HG03139 (cell line): ENCODE measurements at regions not wholly inside any gene's neighbourhood (a gene's known extent, or its start where the extent isn't known, plus 50 kb on each side); places are given as distances from the start of the nearest gene placed in this dataset.
A peak's percentile ranks its signal among the peaks of the same experiment; 100 is the strongest.

Experiments used
- ATAC-seq: cut with Tn5 transposase; IDR thresholded peaks from one replicate; pipeline ENCODE4 v1.9.1; 2021; ENCODE audit not compliant: unreplicated experiment

DNA sequence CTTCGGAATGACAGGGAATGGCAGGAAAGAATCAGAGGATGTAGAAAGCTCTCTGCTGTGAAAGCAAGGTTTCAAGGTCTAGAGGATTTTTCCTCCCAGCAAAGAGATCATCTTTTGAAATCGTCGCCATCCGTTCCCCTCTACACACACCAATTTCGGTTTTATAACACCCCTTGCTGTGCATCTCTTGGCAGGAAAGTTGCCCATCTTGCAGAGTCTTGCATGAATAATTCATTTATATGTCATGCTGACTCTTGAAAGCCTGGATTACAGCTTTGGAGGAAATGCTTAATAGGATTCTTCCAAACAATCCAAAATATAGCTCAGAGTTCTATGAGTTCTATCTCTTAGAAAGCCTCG lies 262.7 kb downstream of the CHL1 start:
- ATAC-seq = no peak

DNA sequence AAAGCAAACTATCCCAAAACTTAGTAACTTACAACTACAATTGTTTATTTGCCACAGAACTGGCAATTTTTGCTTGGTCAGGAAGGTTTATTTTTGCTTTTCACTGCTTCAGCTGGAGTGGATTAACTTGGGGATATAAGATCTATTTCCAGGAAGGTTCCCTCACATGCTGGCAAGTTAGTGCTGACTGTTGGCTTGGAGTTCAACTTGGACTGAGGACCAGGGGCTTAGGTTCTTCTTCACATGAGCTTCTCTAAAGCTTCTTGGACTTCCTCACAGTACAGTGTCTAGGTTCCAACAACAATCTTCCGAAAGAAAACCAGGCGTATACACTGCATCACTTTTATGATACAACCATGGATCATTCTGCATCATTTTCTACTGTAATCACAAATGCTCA lies 264.4 kb downstream of the CHL1 start:
- no peak for ATAC-seq

GRCh38 chr3:462851-463250 lies 266.3 kb downstream of the CHL1 start:
- ATAC-seq = no peak

- peak; percentile 99 for ATAC-seq
These were observed 267.0 kb downstream of the CHL1 start for GRCh38 chr3:463252-464192.

DNA sequence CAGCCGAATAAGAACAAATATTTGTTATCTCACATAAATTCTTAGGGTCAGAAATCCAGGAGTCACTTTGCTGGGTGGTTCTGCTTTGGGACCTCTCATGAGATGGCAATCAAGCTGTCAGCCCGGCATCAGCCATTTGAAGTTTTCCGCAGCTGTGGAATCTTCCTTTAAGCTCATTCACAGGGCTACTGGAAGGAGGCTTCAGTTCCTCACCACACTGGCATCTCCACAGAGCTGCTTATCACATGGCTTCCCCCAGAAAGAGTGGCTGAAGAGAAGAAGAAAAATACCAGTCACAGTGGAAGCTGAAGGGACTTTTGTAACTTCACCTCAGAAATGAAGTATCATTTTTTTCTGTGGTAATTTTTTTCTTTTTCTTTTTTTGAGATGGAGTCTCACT lies 267.7 kb downstream of the CHL1 start:
- ATAC-seq = no peak

DNA sequence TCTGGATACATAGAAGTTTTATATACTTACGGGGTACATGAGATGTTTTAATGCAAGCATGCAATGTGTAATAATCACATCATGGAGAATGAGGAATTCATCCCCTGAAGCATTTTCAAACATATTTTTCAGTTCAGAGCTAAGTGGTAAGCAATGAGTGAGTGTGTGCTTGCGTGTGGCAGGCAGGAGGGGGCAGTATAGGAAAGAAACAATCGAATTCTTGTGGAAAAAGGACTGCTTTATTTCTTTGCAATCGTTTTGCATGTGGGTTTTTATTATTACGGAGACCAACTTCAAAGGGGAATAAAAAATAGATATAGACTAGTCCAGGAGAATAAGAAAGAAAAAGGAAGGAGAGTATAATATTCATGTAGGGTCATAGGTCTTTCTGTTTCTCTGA lies 271.6 kb downstream of the CHL1 start:
- ATAC-seq = no peak

- ATAC-seq = no peak
These were observed 276.7 kb downstream of the CHL1 start for GRCh38 chr3:473033-473800.

- no peak for ATAC-seq
These were observed 278.3 kb downstream of the CHL1 start for GRCh38 chr3:474828-475227.

GRCh38 chr3:480070-480469 lies 283.5 kb downstream of the CHL1 start:
- ATAC-seq = peak; percentile 68

GRCh38 chr3:481111-481510 lies 284.5 kb downstream of the CHL1 start:
- ATAC-seq = no peak

DNA sequence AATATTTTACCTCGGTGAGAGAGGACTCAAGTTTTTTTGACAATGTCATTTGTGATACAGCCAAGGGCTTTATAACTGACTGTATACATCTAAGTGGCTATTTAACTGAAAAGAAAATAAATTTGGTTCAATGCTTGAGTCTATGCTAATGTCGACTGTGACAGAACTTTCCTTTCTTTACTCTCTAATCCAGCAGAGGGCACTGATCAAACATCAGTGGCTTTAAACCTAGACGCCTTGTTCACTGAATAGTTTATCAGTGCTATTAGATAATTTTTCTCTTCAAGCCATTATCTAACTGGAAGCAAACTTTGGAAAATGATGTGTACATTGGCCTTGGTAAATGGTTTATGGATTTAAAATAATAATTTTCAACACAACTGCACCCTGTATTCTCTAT lies 285.1 kb downstream of the CHL1 start:
- ATAC-seq = no peak

GRCh38 chr3:482479-482878 lies 285.9 kb downstream of the CHL1 start:
- no peak for ATAC-seq

DNA sequence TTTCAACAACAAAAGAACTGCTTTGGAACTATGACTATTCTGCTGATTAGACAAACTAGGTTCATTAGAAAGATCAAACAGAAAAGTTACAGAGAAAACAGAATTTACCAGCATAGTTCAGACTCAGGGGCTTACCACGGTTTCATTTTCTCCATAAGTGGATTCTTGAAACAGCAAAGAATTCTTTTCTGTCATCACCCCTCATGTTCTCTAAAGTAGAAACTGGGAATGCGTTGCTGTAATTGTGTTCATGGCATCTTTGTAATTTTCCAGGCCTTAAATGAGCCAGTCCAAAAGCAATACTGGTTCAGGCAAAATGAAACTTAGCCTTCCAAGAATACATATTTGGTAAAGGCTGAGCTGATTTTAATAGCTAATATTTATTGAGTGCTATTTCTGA lies 287.8 kb downstream of the CHL1 start:
- no peak for ATAC-seq

- no peak for ATAC-seq
These were observed 291.1 kb downstream of the CHL1 start for GRCh38 chr3:487614-488013.

DNA sequence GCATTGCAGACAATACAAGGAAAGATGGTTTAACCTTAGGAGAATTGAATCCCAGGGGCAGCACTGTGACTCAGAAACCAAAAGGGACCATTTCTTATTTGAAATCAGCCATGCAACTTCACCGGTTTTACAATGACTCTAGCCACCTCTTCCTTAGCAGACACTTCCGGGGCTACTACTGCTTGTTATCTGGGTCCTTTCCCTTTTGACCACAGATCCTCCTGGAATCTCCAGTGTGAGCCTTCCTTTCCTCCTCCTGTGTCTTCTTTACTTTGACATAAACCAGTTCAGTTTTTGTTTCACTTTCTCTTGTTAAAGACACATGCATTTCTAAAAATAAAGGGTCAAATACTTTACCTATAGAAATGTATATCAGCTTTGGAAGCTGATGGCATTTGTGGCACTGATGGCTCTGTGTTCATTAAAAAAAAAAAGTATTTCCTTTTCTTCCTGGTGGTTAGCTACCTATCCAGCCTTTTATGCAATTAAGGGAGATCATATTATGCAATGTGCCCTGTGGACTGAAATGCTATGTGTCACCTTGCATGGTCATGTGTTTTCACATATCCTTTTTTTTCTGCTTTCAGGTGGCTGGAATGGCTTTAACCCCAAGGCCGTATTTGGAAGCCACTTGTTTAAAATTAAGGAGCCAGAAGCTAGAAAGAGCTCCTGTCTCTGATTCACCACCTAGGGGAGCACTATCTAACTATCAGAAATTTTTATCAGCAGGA lies 296.2 kb downstream of the CHL1 start:
- ATAC-seq = peak; percentile 50

GRCh38 chr3:494190-494589 lies 297.6 kb downstream of the CHL1 start:
- no peak for ATAC-seq

- ATAC-seq = no peak
These were observed 301.9 kb downstream of the CHL1 start for GRCh38 chr3:498487-498886.

DNA sequence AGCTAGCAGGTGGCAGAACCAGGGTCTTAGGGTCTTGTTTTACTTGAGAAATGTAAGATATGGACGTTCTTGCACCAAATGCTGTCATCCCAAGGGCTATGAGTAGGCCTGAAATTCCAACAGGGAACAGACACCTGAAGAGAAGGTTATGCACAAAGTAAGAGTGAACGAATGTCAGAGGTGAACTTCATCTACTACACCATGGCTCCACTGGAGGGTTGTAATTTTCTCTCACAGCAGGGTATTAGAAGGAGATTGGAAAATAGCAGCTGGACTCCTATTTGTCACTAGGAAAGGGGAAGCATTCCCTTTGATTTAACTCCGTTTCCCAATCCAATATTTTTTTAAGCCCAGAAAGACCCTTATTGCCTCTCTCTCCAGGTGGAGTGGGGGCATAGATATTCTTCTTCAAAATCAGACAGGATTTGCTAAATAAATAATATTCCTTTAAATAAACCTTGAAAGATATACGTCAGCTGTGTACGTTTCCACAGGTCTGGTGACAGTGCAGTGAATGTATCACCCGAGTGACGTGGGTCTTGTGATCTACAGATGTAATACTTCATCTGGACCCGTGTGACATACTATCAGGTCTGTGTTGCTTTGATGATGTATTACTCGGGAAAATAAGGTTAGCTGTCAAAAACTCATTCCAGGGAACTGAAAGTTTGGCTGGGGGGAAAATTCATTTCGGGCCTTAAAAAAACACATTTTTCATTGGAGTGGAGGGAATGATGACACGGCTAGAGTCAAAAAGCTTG lies 302.6 kb downstream of the CHL1 start:
- ATAC-seq = no peak

DNA sequence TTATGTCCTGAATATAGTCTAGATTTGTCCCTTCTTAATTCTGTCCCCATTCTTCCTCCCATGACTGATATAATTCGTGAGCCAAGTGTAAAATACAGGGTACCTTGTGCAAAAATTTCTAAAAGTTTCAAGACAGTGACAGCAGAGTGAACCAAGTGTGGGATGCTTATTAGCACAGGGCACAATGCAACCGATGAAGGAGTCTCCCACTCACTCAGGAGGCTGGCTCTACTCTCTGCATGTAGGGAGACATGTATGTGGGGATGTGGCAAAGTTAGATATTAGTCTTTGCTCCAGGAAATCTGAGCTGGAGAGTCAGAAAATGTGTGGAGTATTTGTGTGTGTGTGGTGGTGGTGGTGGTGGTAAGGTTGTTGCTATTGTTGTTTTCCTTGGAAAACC lies 305.9 kb downstream of the CHL1 start:
- no peak for ATAC-seq

- no peak for ATAC-seq
These were observed 316.7 kb downstream of the CHL1 start for GRCh38 chr3:513301-513700.

GRCh38 chr3:514192-514591 lies 317.6 kb downstream of the CHL1 start:
- no peak for ATAC-seq
